H9 (cell line): ENCODE measurements at regions not wholly inside any gene's neighbourhood (a gene's known extent, or its start where the extent isn't known, plus 50 kb on each side); places are given as distances from the start of the nearest gene placed in this dataset.

Experiments used
- DNase-seq: peaks from one replicate; pipeline ENCODE4 v3.0.0-alpha.2; 2017
- H2AFZ ChIP-seq: one replicate; pipeline ENCODE4 v1.6.1; 2013; ENCODE audit warnings: mild to moderate bottlenecking, low read length, control low read depth, moderate library complexity
- H2AK5ac ChIP-seq: 2 replicates; pipeline ENCODE4 v1.6.1; 2013; ENCODE audit warnings: low read length, control low read depth, mixed read lengths; ENCODE audit not compliant: insufficient read length
- H2BK120ac ChIP-seq: one replicate; pipeline ENCODE4 v1.6.1; 2013; ENCODE audit warnings: low read depth, mild to moderate bottlenecking, low read length, control low read depth, inconsistent platforms; ENCODE audit not compliant: poor library complexity, severe bottlenecking
- H2BK12ac ChIP-seq: 2 replicates; pipeline ENCODE4 v1.6.1; 2013; ENCODE audit warnings: low read length, control low read depth, mixed read lengths, low read depth; ENCODE audit not compliant: insufficient read length
- H2BK15ac ChIP-seq: 2 replicates; pipeline ENCODE4 v1.6.1; 2013; ENCODE audit warnings: low read depth, low read length, control low read depth
- H2BK20ac ChIP-seq: one replicate; pipeline ENCODE4 v1.6.1; 2013; ENCODE audit warnings: low read depth, mild to moderate bottlenecking, low read length, control low read depth, inconsistent platforms; ENCODE audit not compliant: poor library complexity, severe bottlenecking
- H2BK5ac ChIP-seq: 2 replicates; pipeline ENCODE4 v1.6.1; 2013; ENCODE audit warnings: low read length, control low read depth, mixed read lengths; ENCODE audit not compliant: insufficient read length
- H3K14ac ChIP-seq: 2 replicates; pipeline ENCODE4 v1.6.1; 2013; ENCODE audit warnings: low read length, control low read depth; ENCODE audit not compliant: insufficient read depth
- H3K18ac ChIP-seq: 2 replicates; pipeline ENCODE4 v1.6.1; 2013; ENCODE audit warnings: low read depth, mild to moderate bottlenecking, mixed read lengths, low read length, control low read depth; ENCODE audit not compliant: insufficient read length
- H3K23ac ChIP-seq: 2 replicates; pipeline ENCODE4 v1.6.1; 2013; ENCODE audit warnings: low read length, control low read depth, mixed read lengths, low read depth; ENCODE audit not compliant: insufficient read length
- H3K23me2 ChIP-seq: 2 replicates; pipeline ENCODE4 v1.6.1; 2013; ENCODE audit warnings: low read depth, mild to moderate bottlenecking, mixed read lengths, low read length, control low read depth; ENCODE audit not compliant: insufficient read length, poor library complexity, severe bottlenecking
- H3K27ac ChIP-seq: 2 replicates; pipeline ENCODE4 v1.5.1; 2013; ENCODE audit warnings: low read length, control low read depth, mixed read lengths, low read depth; ENCODE audit not compliant: insufficient read length
- H3K27me3 ChIP-seq: 2 replicates; pipeline ENCODE4 v1.6.1; 2013; ENCODE audit warnings: low read length, control low read depth, inconsistent platforms; ENCODE audit not compliant: insufficient read depth
- H3K4ac ChIP-seq: 2 replicates; pipeline ENCODE4 v1.6.1; 2013; ENCODE audit warnings: low read depth, mild to moderate bottlenecking, control low read depth, inconsistent platforms, low read length, moderate library complexity
- H3K4me1 ChIP-seq: 2 replicates; pipeline ENCODE4 v1.6.1; 2013; ENCODE audit warnings: low read length, control low read depth, inconsistent platforms; ENCODE audit not compliant: insufficient read depth
- H3K4me2 ChIP-seq: 2 replicates; pipeline ENCODE4 v1.6.1; 2013; ENCODE audit warnings: low read length, control low read depth, mixed read lengths; ENCODE audit not compliant: insufficient read length, insufficient read depth
- H3K56ac ChIP-seq: 2 replicates; pipeline ENCODE4 v1.6.1; 2013; ENCODE audit warnings: low read depth, mild to moderate bottlenecking, mixed read lengths, low read length, control low read depth; ENCODE audit not compliant: insufficient read length
- H3K79me1 ChIP-seq: 2 replicates; pipeline ENCODE4 v1.6.1; 2013; ENCODE audit warnings: low read depth, mild to moderate bottlenecking, moderate library complexity, low read length, control low read depth, inconsistent platforms; ENCODE audit not compliant: insufficient read depth, poor library complexity, severe bottlenecking
- H3K79me2 ChIP-seq: 2 replicates; pipeline ENCODE4 v1.6.1; 2013; ENCODE audit warnings: low read length, control low read depth, inconsistent platforms; ENCODE audit not compliant: insufficient read depth
- H3K9ac ChIP-seq: 2 replicates; pipeline ENCODE4 v1.6.1; 2013; ENCODE audit warnings: low read length, control low read depth, mixed read lengths; ENCODE audit not compliant: insufficient read length; ENCODE audit errors: extremely low read depth
- H3K9me3 ChIP-seq: one replicate; pipeline ENCODE4 v1.6.1; 2013; ENCODE audit warnings: low read depth, low read length, inconsistent platforms; ENCODE audit not compliant: control insufficient read depth
- H3T11ph ChIP-seq: one replicate; pipeline ENCODE4 v1.6.1; 2013; ENCODE audit warnings: mild to moderate bottlenecking, low read length, control low read depth, inconsistent platforms
- H4K20me1 ChIP-seq: one replicate; pipeline ENCODE4 v1.6.1; 2013; ENCODE audit not compliant: control insufficient read depth, insufficient read length, insufficient read depth
- H4K5ac ChIP-seq: 2 replicates; pipeline ENCODE4 v1.6.1; 2013; ENCODE audit warnings: low read depth, mild to moderate bottlenecking, mixed read lengths, low read length, control low read depth; ENCODE audit not compliant: insufficient read length
- H4K8ac ChIP-seq: replicated peaks from 2 replicates; pipeline ENCODE4 v1.6.1; 2013; ENCODE audit warnings: low read length, control low read depth, mixed read lengths, low read depth; ENCODE audit not compliant: insufficient read length
- H4K91ac ChIP-seq: 2 replicates; pipeline ENCODE4 v1.6.1; 2013; ENCODE audit warnings: low read depth, mild to moderate bottlenecking, moderate library complexity, mixed read lengths, low read length, control low read depth; ENCODE audit not compliant: insufficient read length
- H3K27ac Mint-ChIP-seq, 3 experiments: 2 replicates in 2 of 3; 3 replicates in 1 of 3; pipeline ENCODE4 v1.8.0; 2020 to 2021; ENCODE audit warnings: mixed read lengths in 3 of 3, mild to moderate bottlenecking in 1 of 3, moderate library complexity in 1 of 3
- H3K27me3 Mint-ChIP-seq: 2 replicates; pipeline ENCODE4 v1.8.0; 2021; ENCODE audit warnings: low read depth, mild to moderate bottlenecking, moderate library complexity, mixed read lengths
- H3K36me3 Mint-ChIP-seq, 3 experiments: 2 replicates in 2 of 3; 3 replicates in 1 of 3; pipeline ENCODE4 v1.8.0; 2020 to 2021; ENCODE audit warnings: low read depth in 3 of 3, mixed read lengths in 3 of 3; ENCODE audit not compliant: insufficient read depth in 1 of 3
- H3K4me1 Mint-ChIP-seq, 2 experiments: 2 replicates each; pipeline ENCODE4 v1.8.0; 2020; ENCODE audit warnings: mixed read lengths in 2 of 2
- H3K4me3 Mint-ChIP-seq, 2 experiments: 2 replicates in 1 of 2; 3 replicates in 1 of 2; pipeline ENCODE4 v1.8.0; 2020 to 2021; ENCODE audit warnings: mild to moderate bottlenecking in 2 of 2, mixed read lengths in 2 of 2, moderate library complexity in 1 of 2
- H3K9me3 Mint-ChIP-seq, 2 experiments: 2 replicates in 1 of 2; 3 replicates in 1 of 2; pipeline ENCODE4 v1.8.0; 2020; ENCODE audit warnings: mild to moderate bottlenecking in 2 of 2, mixed read lengths in 2 of 2, moderate library complexity in 1 of 2
- CTCF ChIP-seq: fragments of 200-600 bp; sonication (generic); conservative IDR thresholded peaks from 3 replicates; pipeline ENCODE4 v1.8.0; 2021; ENCODE audit warnings: antibody characterized with exemption, mild to moderate bottlenecking
- WGBS: extraction: QIAGEN DNeasy Blood & Tissue Kit; methylation state at CpG from one replicate; pipeline ENCODE4 v1.1.7; 2013; ENCODE audit warnings: missing lambda C conversion rate, low lambda C conversion rate, mixed read lengths; ENCODE audit not compliant: insufficient read length; ENCODE audit errors: extremely low coverage; 5-methylcytosine and 5-hydroxymethylcytosine counted together

DNA sequence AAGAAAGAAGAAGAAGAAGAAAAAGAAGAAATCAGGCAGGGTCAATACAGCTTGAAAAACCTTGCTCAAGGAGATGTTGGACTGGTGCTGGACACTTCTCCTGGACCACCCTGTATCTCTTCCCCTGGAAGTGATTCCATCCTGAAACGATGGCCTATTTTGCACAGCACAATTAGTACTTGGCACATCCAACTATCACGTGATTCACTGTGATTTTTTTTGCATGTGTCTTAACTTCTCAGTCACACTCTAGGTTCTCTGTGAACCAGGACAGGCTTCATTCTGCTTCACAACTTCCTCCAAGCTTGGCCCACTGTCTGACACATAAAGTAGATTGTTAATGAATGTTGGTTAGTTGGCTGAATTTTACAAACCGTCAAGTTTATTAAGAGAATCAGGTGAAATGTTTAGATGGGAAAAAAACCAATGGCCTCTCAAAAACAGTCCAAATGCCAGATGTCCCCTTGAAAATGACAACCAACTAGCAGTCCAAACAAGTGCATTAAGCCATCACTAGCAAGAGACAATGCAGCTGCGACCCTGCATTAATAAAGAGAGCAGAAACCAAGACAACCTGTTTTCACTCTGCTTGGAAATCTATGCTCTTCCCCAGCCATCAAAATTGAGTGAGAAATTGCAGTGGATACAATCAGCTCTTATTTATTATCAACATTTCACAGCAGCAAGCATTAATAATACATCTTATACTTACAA, 300.0 kb upstream of the CHAC2 start:
- no peak overlapping the region for H3K4me2 ChIP-seq

More for the DNA sequence above, 300.0 kb upstream of the CHAC2 start:
- no peak overlapping the region for H3K18ac ChIP-seq
- no peak overlapping the region for H3K14ac ChIP-seq
- no peak overlapping the region for H4K8ac ChIP-seq
- no peaks in the 10 kb centered on the region for H3K27me3 ChIP-seq
- no peak overlapping the region for H2BK5ac ChIP-seq
- H2BK20ac ChIP-seq = no peak overlapping the region
- H3K79me2 ChIP-seq = no peaks in the 10 kb centered on the region
- no peak overlapping the region for H3K27ac ChIP-seq
- no peak overlapping the region for H2BK15ac ChIP-seq
- Mint-ChIP-seq H3K9me3 (peaks cover 0 to 4% of the 10 kb centered on the region in 2 experiments; a peak in 2 of 5 replicates), H3K4me1 (no peaks in the 10 kb centered on the region), H3K27ac (no peak overlapping the region), H3K27me3 (no peaks in the 10 kb centered on the region), H3K36me3 (no peaks in the 10 kb centered on the region; a peak in 1 of 7 replicates), H3K4me3 (no peak overlapping the region)
- no CpG with 5 or more reads among the region's 4 CpGs for WGBS
- H4K5ac ChIP-seq = no peak overlapping the region
- no peak for DNase-seq
- H2AK5ac ChIP-seq = no peak overlapping the region
- no peak overlapping the region for H2BK120ac ChIP-seq
- H4K20me1 ChIP-seq = no peaks in the 10 kb centered on the region
- no peaks in the 10 kb centered on the region for H3K4me1 ChIP-seq
- TF ChIP-seq CTCF = no peak
- H3K4ac ChIP-seq = no peak overlapping the region
- H2BK12ac ChIP-seq = no peak overlapping the region
- H3K9ac ChIP-seq = no peak overlapping the region
- no peak overlapping the region for H2AFZ ChIP-seq
- no peaks in the 10 kb centered on the region for H3K79me1 ChIP-seq
- no peaks in the 10 kb centered on the region for H3K9me3 ChIP-seq
- H3K23ac ChIP-seq = no peak overlapping the region
- no peak overlapping the region for H3T11ph ChIP-seq
- no peak overlapping the region for H4K91ac ChIP-seq
- H3K56ac ChIP-seq = no peak overlapping the region
- no peaks in the 10 kb centered on the region for H3K23me2 ChIP-seq
